GM23338 (cell line): ENCODE measurements at regions not wholly inside any gene's neighbourhood (a gene's known extent, or its start where the extent isn't known, plus 50 kb on each side); places are given as distances from the start of the nearest gene placed in this dataset.
"Not testable (repeated sequence)": the region's sequence is repeated elsewhere in the genome, so short reads cannot be mapped to it uniquely, and the experiment has no call there.

Experiments
- CREB1 ChIP-seq: fragments of 250-450 bp; sonication (Bioruptor Pico); IDR thresholded peaks from 2 replicates; pipeline ENCODE4 v1.5.0; 2020; ENCODE audit warnings: low read depth, mild to moderate bottlenecking, moderate library complexity
- CTCF ChIP-seq, 2 experiments: fragments of 200-600 bp in 1 of 2; sonication (generic) in 1 of 2; conservative IDR thresholded peaks; 2 replicates each; pipeline versions ENCODE4 v1.5.1 to v1.6.1; 2016 to 2017; ENCODE audit warnings: antibody characterized with exemption in 2 of 2, low read depth in 2 of 2, mild to moderate bottlenecking in 2 of 2, moderate library complexity in 1 of 2
- ETS1 ChIP-seq: IDR thresholded peaks from 2 replicates; pipeline ENCODE4 v1.6.1; 2016; ENCODE audit warnings: antibody characterized with exemption
- EZH2 ChIP-seq: fragments of 200-600 bp; sonication (generic); IDR thresholded peaks from one replicate; pipeline ENCODE4 v1.8.0; 2017; ENCODE audit warnings: antibody characterized with exemption, mild to moderate bottlenecking, low read depth; ENCODE audit not compliant: unreplicated experiment
- EZH2phosphoT487 ChIP-seq: fragments of 200-600 bp; sonication (generic); IDR thresholded peaks from one replicate; pipeline ENCODE4 v1.8.1; 2018; ENCODE audit warnings: antibody characterized with exemption; ENCODE audit not compliant: unreplicated experiment
- JUNB ChIP-seq: IDR thresholded peaks from one replicate; pipeline ENCODE4 v1.6.1; 2016; ENCODE audit warnings: antibody characterized with exemption; ENCODE audit not compliant: unreplicated experiment
- NANOG ChIP-seq: IDR thresholded peaks from 2 replicates; pipeline ENCODE4 v1.6.1; 2016; ENCODE audit warnings: antibody characterized with exemption, borderline replicate concordance
- POLR2AphosphoS5 ChIP-seq: IDR thresholded peaks from 2 replicates; pipeline ENCODE4 v1.6.1; 2016; ENCODE audit warnings: antibody characterized with exemption, low read depth
- REST ChIP-seq: IDR thresholded peaks from one replicate; pipeline ENCODE4 v1.6.1; 2018; ENCODE audit warnings: antibody characterized with exemption; ENCODE audit not compliant: unreplicated experiment
- ZNF331 ChIP-seq: fragments of 250-450 bp; sonication (Bioruptor Pico); IDR thresholded peaks from 2 replicates; pipeline ENCODE4 v1.5.0; 2020; ENCODE audit warnings: low read depth, mild to moderate bottlenecking, moderate library complexity

GRCh38 chr4:49177847-49178246 is 191.8 kb downstream of the CWH43 start:
- TF ChIP-seq CTCF (conservative IDR thresholded peaks at IDR 0.05; ENCODE audit: low read depth in 2 of 2); EZH2; REST; CREB1 (CRISPR knock-in tag); POLR2AphosphoS5; ZNF331 (CRISPR knock-in tag); NANOG; EZH2phosphoT487; JUNB; ETS1: not testable (repeated sequence)
